ENCODE measurements at regions not wholly inside any gene's neighbourhood (a gene's known extent, or its start where the extent isn't known, plus 50 kb on each side); places are given as distances from the start of the nearest gene placed in this dataset.
"Not testable (repeated sequence)": the region's sequence is repeated elsewhere in the genome, so short reads cannot be mapped to it uniquely, and the experiment has no call there.

DNA sequence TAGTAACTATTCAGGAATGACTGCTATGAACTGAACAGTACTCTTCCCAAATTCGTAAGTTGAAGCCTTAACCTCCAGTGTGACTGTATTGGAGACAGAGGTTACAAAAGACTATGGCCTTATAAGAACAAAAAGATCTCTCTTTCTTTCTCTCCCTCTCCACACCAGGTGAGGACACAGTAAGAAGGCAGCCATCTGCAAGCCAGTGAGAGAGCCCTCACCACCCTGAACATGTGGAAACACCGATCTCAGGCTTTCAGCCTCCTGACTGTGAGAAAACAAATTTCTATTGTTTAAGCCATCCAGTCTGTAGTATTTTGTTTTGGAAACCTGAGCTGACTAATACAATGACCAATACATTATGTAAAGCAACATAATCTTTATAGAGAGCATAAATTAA, 888.9 kb downstream of the SLITRK1 start:
- H3K27ac Mint-ChIP-seq (ENCODE audit: low read depth): no peak overlapping the region
- no peaks in the 10 kb centered on the region for H3K36me3 Mint-ChIP-seq (ENCODE audit: insufficient read depth)
- no peaks in the 10 kb centered on the region for H3K27me3 Mint-ChIP-seq
- no peak overlapping the region for H3K4me3 Mint-ChIP-seq
- H3K9me3 Mint-ChIP-seq: no peaks in the 10 kb centered on the region
- H3K4me1 Mint-ChIP-seq: no peaks in the 10 kb centered on the region
- no peak for ATAC-seq (replicated peaks; ENCODE audit: extremely low read depth, poor library complexity, severe bottlenecking)
- DNase-seq (ENCODE audit: low spot score in 2 of 2): no peak

DNA sequence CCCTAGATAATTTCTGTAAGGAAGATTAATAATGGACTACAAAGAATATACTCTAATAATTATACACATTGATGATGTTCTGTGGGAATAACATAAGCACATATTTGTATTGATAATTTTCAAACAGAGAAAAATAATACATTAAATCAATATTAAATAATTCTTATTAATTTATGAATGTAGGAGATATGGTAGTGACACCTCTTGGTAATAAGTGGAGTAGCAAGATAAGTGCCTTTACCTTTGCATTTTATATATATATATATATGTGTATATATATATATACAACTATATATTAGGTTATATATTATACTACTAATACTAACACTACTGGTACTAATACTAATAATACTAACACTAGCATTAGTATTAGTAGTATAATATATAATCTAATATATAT, 905.8 kb downstream of the SLITRK1 start:
- no peak for ATAC-seq (replicated peaks; ENCODE audit: extremely low read depth, poor library complexity, severe bottlenecking)
- Mint-ChIP-seq H3K27ac (ENCODE audit: low read depth) (no peak overlapping the region), H3K4me3 (no peak overlapping the region), H3K4me1 (no peaks in the 10 kb centered on the region), H3K36me3 (ENCODE audit: insufficient read depth) (no peaks in the 10 kb centered on the region), H3K27me3 (no peaks in the 10 kb centered on the region), H3K9me3 (peaks cover 11% of the 10 kb centered on the region)
- no peak for DNase-seq (ENCODE audit: low spot score in 2 of 2)

DNA sequence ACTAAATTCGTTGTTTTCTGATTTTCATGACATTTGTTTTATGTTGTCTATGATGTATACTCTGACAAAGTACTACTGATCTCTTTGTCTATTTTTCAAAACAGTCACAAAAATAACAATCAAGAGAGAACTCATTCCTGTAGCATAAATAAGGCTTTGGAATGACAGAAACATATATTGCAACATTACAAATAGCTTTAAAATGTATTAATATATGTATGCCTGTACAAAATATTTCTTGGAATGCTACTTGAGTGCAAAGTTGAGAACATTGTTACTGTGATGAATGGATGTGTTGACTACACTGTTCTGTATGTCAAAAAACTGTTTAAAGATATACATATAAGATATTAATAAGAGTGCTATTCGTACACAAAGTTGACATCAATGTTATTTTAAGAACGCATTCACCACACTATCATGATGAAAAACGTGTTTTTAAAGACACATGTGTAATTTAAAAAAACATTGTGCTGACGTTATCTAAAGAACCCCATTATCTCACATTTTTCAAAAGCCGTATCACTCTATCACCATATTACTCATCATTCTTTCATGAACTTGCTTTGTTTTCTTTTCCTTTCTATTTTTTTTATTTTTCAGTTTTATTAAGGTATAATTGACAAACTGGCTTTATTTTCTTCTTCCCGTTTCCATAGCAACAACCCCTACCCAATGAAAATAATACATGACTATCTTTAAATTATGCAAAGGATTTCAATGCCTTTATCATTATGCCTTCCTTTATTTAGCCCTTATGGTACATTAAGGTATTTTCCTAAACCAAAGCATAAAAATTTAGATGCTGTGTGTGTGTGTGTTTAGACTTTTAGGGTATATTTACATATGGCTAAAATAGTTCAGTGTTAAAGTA, 918.8 kb downstream of the SLITRK1 start:
- no peak for DNase-seq (ENCODE audit: low spot score in 2 of 2)
- H3K27ac Mint-ChIP-seq (ENCODE audit: low read depth): no peak overlapping the region

DNA sequence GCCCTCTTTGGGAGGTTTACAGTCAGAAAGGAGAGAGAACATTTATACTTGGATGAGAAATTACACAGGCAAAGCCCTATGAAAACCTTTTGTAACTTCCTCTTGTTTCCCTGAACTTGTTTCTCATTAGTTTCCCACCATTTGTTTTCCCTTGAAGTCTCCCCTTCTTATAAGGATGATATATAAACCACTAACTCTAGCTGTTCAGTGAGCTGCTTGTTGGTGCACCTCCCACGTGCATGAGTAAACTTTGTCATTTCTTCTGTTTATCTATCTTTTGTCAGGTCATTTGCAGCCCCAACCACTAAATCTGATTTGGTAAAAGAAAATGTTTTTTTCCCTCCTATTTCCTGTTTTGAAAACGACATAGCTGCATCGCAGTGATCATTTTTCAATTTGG, 919.9 kb downstream of the SLITRK1 start:
- DNase-seq (ENCODE audit: low spot score in 2 of 2) (no peak), ATAC-seq (replicated peaks; ENCODE audit: extremely low read depth, poor library complexity, severe bottlenecking) (no peak)
- Mint-ChIP-seq H3K4me1 (no peaks in the 10 kb centered on the region), H3K27me3 (no peaks in the 10 kb centered on the region), H3K4me3 (no peak overlapping the region), H3K36me3 (ENCODE audit: insufficient read depth) (no peaks in the 10 kb centered on the region), H3K9me3 (peaks cover 5% of the 10 kb centered on the region), H3K27ac (ENCODE audit: low read depth) (no peak overlapping the region)

More for the DNA sequence above, 918.8 kb downstream of the SLITRK1 start:
- H3K27me3 Mint-ChIP-seq: no peaks in the 10 kb centered on the region
- no peaks in the 10 kb centered on the region for H3K4me1 Mint-ChIP-seq
- H3K4me3 Mint-ChIP-seq: no peak overlapping the region
- no peak for ATAC-seq (replicated peaks; ENCODE audit: extremely low read depth, poor library complexity, severe bottlenecking)
- peaks cover 5% of the 10 kb centered on the region for H3K9me3 Mint-ChIP-seq
- H3K36me3 Mint-ChIP-seq (ENCODE audit: insufficient read depth): no peaks in the 10 kb centered on the region

- no peaks in the 10 kb centered on the region for H3K4me1 Mint-ChIP-seq
- no peak overlapping the region for H3K4me3 Mint-ChIP-seq
These were observed 920.5 kb downstream of the SLITRK1 start for GRCh38 chr13:82961757-82962156.

DNA sequence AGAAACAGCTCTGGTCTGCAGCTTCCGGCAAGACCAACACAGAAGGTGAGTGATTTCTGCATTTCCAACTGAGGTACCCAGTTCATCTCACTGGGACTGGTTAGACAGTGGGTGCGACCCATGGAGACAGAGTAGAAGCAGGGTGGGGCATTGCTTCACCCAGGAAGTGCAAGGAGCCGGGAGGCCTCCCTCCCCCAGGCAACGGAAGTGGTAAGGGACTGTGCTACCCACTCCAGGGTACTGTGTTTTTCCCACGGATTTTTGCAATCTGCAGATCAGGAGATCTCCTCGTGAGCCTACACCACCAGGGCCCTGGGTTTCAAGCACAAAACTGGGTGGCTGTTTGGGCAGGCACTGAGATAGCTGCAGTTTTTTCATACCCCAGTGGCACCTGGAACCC, 929.9 kb downstream of the SLITRK1 start:
- not testable (repeated sequence) for H3K36me3 Mint-ChIP-seq (ENCODE audit: insufficient read depth); ATAC-seq (replicated peaks; ENCODE audit: extremely low read depth, poor library complexity, severe bottlenecking); H3K27ac Mint-ChIP-seq (ENCODE audit: low read depth); H3K4me3 Mint-ChIP-seq; H3K27me3 Mint-ChIP-seq; DNase-seq (ENCODE audit: low spot score in 2 of 2); H3K4me1 Mint-ChIP-seq
- H3K9me3 Mint-ChIP-seq: peaks cover 16% of the 10 kb centered on the region

More at GRCh38 chr13:82961757-82962156, 920.5 kb downstream of the SLITRK1 start:
- H3K36me3 Mint-ChIP-seq (ENCODE audit: insufficient read depth): no peaks in the 10 kb centered on the region
- no peak overlapping the region for H3K27ac Mint-ChIP-seq (ENCODE audit: low read depth)
- DNase-seq (ENCODE audit: low spot score in 2 of 2) (no peak), ATAC-seq (replicated peaks; ENCODE audit: extremely low read depth, poor library complexity, severe bottlenecking) (no peak)
- no peaks in the 10 kb centered on the region for H3K27me3 Mint-ChIP-seq
- H3K9me3 Mint-ChIP-seq: peaks cover 1% of the 10 kb centered on the region

- Mint-ChIP-seq H3K4me3 (no peak overlapping the region), H3K27me3 (no peaks in the 10 kb centered on the region), H3K27ac (ENCODE audit: low read depth) (no peak overlapping the region), H3K4me1 (no peaks in the 10 kb centered on the region), H3K9me3 (peaks cover 14% of the 10 kb centered on the region), H3K36me3 (ENCODE audit: insufficient read depth) (no peaks in the 10 kb centered on the region)
- no peak for DNase-seq (ENCODE audit: low spot score in 2 of 2)
- ATAC-seq (replicated peaks; ENCODE audit: extremely low read depth, poor library complexity, severe bottlenecking): no peak
These were observed 934.6 kb downstream of the SLITRK1 start for GRCh38 chr13:82947683-82948082.

DNA sequence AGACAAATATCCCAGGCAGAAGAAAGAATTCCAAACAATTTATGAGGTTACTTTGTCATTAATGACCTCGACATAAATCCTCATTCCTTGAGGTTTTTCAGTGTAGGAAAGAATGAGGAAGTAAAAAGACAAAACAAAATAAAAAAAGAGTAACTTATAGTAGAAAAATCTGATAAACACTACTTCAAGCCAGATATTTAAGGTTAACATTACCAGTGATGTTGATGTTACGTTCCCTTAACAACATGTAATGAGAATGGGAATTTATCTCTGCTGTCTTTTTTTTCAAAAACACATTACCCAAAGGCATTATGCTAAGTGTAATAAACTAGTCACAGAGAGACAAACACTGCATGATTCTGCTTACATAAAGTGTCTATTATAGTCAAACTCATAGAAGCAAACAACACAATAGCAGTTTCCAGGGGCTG, 935.1 kb downstream of the SLITRK1 start:
- no peak overlapping the region for H3K27ac Mint-ChIP-seq (ENCODE audit: low read depth)
- DNase-seq (ENCODE audit: low spot score in 2 of 2) (no peak), ATAC-seq (replicated peaks; ENCODE audit: extremely low read depth, poor library complexity, severe bottlenecking) (no peak)
- H3K36me3 Mint-ChIP-seq (ENCODE audit: insufficient read depth): no peaks in the 10 kb centered on the region
- no peaks in the 10 kb centered on the region for H3K4me1 Mint-ChIP-seq
- no peak overlapping the region for H3K4me3 Mint-ChIP-seq
- H3K27me3 Mint-ChIP-seq: no peaks in the 10 kb centered on the region
- H3K9me3 Mint-ChIP-seq: peaks cover 14% of the 10 kb centered on the region

GRCh38 chr13:82938644-82939043, 943.6 kb downstream of the SLITRK1 start:
- ATAC-seq (replicated peaks; ENCODE audit: extremely low read depth, poor library complexity, severe bottlenecking): no peak
- Mint-ChIP-seq H3K27me3 (no peaks in the 10 kb centered on the region), H3K4me1 (no peaks in the 10 kb centered on the region), H3K9me3 (no peaks in the 10 kb centered on the region), H3K36me3 (ENCODE audit: insufficient read depth) (peaks cover 2% of the 10 kb centered on the region), H3K27ac (ENCODE audit: low read depth) (no peak overlapping the region), H3K4me3 (no peak overlapping the region)
- no peak for DNase-seq (ENCODE audit: low spot score in 2 of 2)

DNA sequence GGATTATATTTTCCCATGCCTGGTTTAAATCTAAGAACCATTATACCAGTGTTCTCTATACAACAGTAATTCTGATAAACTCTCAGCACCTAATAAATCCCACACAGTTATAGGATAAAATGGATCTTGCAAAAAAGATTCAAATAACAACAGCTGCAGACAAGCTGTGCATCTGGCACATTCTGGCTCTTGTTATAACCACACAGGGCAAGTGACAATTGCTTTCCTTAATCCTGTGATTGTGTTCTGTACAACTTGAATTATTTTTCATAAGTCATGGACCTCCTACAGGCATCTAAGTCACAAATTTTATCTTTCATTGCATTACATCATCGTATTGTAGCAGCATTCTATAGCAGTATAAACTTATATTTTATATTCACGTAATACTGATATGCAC, 948.3 kb downstream of the SLITRK1 start:
- no peak for ATAC-seq (replicated peaks; ENCODE audit: extremely low read depth, poor library complexity, severe bottlenecking)
- no peak for DNase-seq (ENCODE audit: low spot score in 2 of 2)
- Mint-ChIP-seq H3K27me3 (no peaks in the 10 kb centered on the region), H3K4me3 (no peak overlapping the region), H3K36me3 (ENCODE audit: insufficient read depth) (peaks cover 2% of the 10 kb centered on the region), H3K9me3 (peaks cover 7% of the 10 kb centered on the region), H3K4me1 (no peaks in the 10 kb centered on the region), H3K27ac (ENCODE audit: low read depth) (no peak overlapping the region)

DNA sequence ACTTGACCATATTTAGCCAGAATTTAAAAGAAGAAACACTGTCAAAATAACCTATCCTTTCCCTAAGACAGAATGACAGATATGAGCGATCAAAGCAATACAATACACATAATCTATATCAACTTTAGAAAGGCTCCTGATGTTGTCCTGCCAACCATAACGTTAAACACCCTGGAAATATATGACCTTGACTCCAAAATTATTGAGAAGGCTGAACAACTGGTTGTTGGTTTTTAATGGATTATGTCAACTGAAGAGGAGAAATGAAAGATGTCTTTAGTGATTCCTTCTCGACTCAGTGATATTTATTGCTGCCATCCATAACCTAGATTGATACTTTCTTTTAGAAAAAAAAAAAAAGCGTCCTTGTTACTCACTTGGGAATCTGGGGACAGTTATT, 957.2 kb downstream of the SLITRK1 start:
- no peaks in the 10 kb centered on the region for H3K9me3 Mint-ChIP-seq
- H3K27me3 Mint-ChIP-seq: no peaks in the 10 kb centered on the region
- no peaks in the 10 kb centered on the region for H3K4me1 Mint-ChIP-seq
- no peak overlapping the region for H3K27ac Mint-ChIP-seq (ENCODE audit: low read depth)
- H3K4me3 Mint-ChIP-seq: no peak overlapping the region
- no peaks in the 10 kb centered on the region for H3K36me3 Mint-ChIP-seq (ENCODE audit: insufficient read depth)
- ATAC-seq (replicated peaks; ENCODE audit: extremely low read depth, poor library complexity, severe bottlenecking) (no peak), DNase-seq (ENCODE audit: low spot score in 2 of 2) (no peak)

- Mint-ChIP-seq H3K4me3 (no peak overlapping the region), H3K27me3 (no peaks in the 10 kb centered on the region), H3K9me3 (peaks cover 7% of the 10 kb centered on the region), H3K27ac (ENCODE audit: low read depth) (no peak overlapping the region), H3K36me3 (ENCODE audit: insufficient read depth) (no peaks in the 10 kb centered on the region), H3K4me1 (no peaks in the 10 kb centered on the region)
- no peak for DNase-seq (ENCODE audit: low spot score in 2 of 2)
- ATAC-seq (replicated peaks; ENCODE audit: extremely low read depth, poor library complexity, severe bottlenecking): no peak
These were observed 964.3 kb downstream of the SLITRK1 start for GRCh38 chr13:82917984-82918383.

- no peak for ATAC-seq (replicated peaks; ENCODE audit: extremely low read depth, poor library complexity, severe bottlenecking)
- H3K36me3 Mint-ChIP-seq (ENCODE audit: insufficient read depth): no peaks in the 10 kb centered on the region
These were observed 969.7 kb downstream of the SLITRK1 start for GRCh38 chr13:82912564-82912963.

More at GRCh38 chr13:82912564-82912963, 969.7 kb downstream of the SLITRK1 start:
- peaks cover 7% of the 10 kb centered on the region for H3K9me3 Mint-ChIP-seq
- no peak overlapping the region for H3K27ac Mint-ChIP-seq (ENCODE audit: low read depth)
- H3K4me1 Mint-ChIP-seq: no peaks in the 10 kb centered on the region
- DNase-seq (ENCODE audit: low spot score in 2 of 2): no peak
- H3K27me3 Mint-ChIP-seq: no peaks in the 10 kb centered on the region
- H3K4me3 Mint-ChIP-seq: no peak overlapping the region
